GM23248 (cell line): ENCODE measurements at regions not wholly inside any gene's neighbourhood (a gene's known extent, or its start where the extent isn't known, plus 50 kb on each side); places are given as distances from the start of the nearest gene placed in this dataset.

ENCODE experiments used
- EZH2 ChIP-seq: fragments of 200-600 bp; sonication (generic); IDR thresholded peaks from 2 replicates; pipeline ENCODE4 v1.6.1; 2018; ENCODE audit warnings: antibody characterized with exemption, mild to moderate bottlenecking; ENCODE audit not compliant: insufficient read depth, poor library complexity, severe bottlenecking
- EZH2phosphoT487 ChIP-seq: fragments of 200-600 bp; sonication (generic); IDR thresholded peaks from 2 replicates; pipeline ENCODE4 v1.6.1; 2018; ENCODE audit warnings: antibody characterized with exemption, moderate library complexity, mild to moderate bottlenecking, low read depth; ENCODE audit not compliant: insufficient read depth

DNA sequence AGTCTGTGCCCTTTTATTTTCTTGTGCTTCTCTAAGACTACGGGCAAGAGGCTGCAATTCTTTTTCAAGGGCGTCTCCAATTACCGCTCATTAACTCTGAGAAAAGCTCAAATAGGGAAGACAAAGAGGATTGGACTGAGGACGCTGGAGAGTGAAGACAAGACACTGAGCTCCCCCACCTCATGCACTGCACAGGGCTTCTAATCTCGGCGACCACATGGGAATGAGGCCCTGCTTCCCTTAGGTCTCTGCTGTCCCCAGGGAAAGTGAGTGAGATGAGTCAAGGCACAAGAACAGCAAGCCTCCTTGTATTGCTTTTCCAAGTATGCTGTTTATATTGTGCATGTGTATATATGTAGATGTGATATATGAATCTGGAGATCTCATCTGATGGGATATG lies 392.2 kb upstream of the CFAP20DC start:
- TF ChIP-seq EZH2 (no peak), EZH2phosphoT487 (no peak)
